Stimulated activated CD8-positive, alpha-beta memory T cell treated with anti-CD3 and anti-CD28 coated beads, Interleukin-4, amount 100 ng/mL, for 48 hours (primary cell): ENCODE measurements at regions not wholly inside any gene's neighbourhood (a gene's known extent, or its start where the extent isn't known, plus 50 kb on each side); places are given as distances from the start of the nearest gene placed in this dataset.
"Not testable (repeated sequence)": the region's sequence is repeated elsewhere in the genome, so short reads cannot be mapped to it uniquely, and the experiment has no call there.

Experiments used
- DNase-seq: peaks from one replicate; pipeline ENCODE4 v3.0.0-alpha.2; 2020

DNA sequence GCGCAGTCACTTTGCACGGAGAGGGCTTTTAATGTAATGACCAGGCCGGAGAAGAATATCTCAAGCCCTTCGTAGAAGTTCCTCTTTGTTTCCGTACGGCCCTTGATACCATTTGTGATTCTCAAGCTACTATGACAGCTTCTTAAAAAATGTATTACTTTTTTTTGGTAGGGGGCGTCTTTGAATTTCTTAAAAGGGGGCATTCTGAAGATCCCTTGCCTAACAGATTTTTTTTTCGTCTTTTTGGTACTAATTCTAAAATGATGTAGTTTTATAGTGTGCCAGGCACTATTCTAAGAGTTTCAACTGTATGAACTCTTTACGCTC, 614.0 kb downstream of the MCTP2 start:
- DNase-seq = no peak

DNA sequence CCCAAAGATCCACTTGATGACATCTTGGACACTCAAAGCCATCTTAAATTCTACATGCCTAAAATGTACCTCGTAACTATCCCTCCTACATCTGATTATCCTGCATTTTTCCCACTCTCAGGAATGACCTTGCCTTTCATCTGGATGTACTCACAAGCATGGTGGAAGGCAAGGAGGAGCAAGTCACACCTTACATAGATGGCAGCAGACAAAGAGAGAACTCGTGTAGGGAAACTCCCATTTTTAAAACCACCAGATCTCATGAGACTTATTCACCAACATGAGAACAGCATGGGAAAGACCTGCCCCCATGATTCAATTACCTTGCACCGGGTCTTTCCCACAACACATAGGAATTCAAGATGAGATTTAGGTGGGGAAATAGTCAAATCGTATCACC, 616.0 kb downstream of the MCTP2 start:
- no peak for DNase-seq

- DNase-seq = no peak
These were observed 616.7 kb downstream of the MCTP2 start for GRCh38 chr15:94848054-94848453.

DNA sequence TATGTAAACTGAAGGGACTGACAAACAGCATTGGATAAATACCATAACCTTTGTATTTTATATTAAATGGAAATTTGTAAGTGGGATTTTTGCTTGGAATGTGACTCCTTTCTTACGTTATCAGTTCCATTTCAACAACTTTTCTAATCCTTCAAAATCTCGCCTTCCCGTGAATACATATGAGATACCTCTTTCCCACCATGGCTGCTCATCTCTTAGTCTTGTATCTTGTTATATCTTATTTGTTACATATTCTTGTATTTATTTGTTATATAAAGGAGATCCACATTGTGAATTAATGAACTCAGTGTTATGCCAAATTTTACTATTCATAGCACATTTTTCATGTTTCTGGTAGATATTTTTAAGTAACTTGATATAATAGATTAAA, 623.7 kb downstream of the MCTP2 start:
- DNase-seq = no peak

GRCh38 chr15:94855409-94856266, 624.3 kb downstream of the MCTP2 start:
- no peak for DNase-seq

DNA sequence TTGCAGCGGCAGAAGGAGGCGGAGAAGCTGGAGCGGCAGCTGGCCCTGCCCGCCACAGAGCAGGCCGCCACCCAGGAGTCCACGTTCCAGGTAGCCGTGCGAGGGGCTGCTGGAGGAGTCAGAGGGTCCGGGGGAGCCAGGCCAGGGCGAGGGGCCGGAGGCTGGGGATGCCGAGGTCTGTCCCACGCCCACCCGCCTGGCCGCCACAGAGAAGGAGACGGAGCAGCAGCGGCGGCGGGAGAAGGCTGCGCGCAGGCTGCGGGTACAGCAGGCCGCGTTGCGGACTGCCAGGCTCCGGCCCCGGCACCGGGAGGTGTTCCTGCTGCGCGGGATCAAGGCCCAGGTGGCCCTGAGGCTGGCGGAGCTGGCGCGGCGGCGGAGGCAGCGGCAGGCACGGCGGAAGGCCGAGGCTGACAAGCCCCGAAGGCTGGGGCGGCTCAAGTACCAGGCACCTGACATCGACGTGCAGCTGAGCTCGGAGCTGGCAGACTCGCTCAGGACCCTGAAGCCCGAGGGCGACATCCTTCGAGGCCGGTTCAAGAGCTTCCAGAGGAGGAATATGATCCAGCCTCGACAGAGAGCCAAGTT, 625.0 kb downstream of the MCTP2 start:
- no peak for DNase-seq

DNA sequence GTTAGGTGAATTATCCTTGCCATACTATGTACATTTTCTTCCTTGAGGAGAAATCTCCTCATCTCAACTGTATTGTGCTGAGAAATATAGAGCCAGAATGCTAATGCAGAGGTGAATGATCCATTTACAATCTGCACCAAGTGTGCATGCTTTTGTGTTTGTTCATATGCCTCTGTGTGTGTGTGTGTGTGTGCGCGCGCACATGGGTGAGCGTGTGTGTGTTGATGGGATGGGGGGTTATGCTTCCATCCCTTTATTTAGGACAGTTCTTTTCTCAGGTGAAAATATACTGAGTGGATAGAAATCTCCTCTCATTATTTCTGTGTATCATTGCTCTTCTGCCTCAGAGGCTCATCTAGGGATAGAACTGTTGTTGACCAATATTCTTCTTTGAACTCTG, 626.1 kb downstream of the MCTP2 start:
- no peak for DNase-seq

- DNase-seq = no peak
These were observed 626.6 kb downstream of the MCTP2 start for GRCh38 chr15:94858011-94858410.

DNA sequence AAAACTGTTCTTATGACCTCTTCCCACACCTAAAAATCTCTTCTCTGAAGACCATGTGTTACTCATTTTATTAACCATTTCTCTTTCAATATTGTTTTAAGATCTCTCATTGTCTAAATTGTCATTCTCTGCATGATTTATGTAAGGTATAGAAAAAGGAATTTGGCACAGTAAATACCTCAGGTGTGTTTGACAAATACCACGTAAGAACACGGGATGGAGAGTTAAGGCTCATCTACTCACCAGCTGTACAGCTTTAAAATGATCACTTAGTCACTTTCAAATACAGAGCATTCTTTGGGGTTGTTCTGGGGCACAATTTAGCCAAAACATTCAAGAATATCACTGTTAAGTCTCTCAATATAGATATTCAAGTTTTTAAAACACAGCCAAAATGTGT, 627.1 kb downstream of the MCTP2 start:
- DNase-seq = no peak

- DNase-seq = no peak
These were observed 627.6 kb downstream of the MCTP2 start for GRCh38 chr15:94858920-94859319.

GRCh38 chr15:94864600-94864999, 633.2 kb downstream of the MCTP2 start:
- no peak for DNase-seq

DNA sequence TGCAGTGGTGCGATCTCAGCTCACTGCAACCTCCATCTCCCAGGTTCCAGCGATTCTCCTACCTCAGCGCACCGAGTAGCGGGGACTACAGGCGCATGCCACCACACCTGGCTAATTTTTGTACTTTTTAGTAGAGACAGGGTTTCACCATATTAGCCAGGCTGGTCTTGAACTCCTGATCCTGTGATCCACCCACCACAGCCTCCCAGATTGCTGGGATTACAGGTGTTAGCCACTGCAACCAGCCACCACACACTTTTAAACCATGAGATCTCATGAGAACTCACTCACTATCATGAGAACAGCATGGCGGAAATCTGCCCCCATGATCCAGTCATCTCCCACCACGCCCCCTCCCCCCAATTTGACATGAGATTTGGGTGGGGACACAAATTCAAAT, 636.9 kb downstream of the MCTP2 start:
- DNase-seq = not testable (repeated sequence)

GRCh38 chr15:94875550-94875949, 644.2 kb downstream of the MCTP2 start:
- DNase-seq = no peak

- no peak for DNase-seq
These were observed 646.5 kb downstream of the MCTP2 start for GRCh38 chr15:94877833-94878232.

GRCh38 chr15:94882071-94882712, 650.8 kb downstream of the MCTP2 start:
- DNase-seq = no peak

GRCh38 chr15:94887391-94887790, 656.0 kb downstream of the MCTP2 start:
- no peak for DNase-seq

GRCh38 chr15:94889153-94889552, 657.8 kb downstream of the MCTP2 start:
- DNase-seq = no peak

DNA sequence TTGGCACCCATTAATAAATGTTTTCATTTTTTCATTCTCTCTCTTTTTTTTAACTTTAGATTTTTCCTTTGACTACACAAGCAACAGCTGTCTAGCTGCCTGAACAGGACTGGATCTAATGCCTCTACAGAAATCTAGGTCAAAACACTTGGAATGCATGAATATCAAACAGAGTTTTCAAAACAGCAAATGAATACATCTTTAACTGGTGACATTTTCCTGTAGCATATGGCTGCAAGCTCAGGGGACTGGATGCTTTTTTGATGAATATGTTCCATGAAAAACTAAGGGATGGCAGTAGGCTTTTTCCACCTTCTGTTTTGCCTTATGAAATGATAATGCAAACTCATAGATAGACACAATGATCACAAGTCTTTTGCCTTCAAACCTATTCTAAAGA, 661.7 kb downstream of the MCTP2 start:
- DNase-seq = no peak

- no peak for DNase-seq
These were observed 662.7 kb downstream of the MCTP2 start for GRCh38 chr15:94894056-94894455.

DNA sequence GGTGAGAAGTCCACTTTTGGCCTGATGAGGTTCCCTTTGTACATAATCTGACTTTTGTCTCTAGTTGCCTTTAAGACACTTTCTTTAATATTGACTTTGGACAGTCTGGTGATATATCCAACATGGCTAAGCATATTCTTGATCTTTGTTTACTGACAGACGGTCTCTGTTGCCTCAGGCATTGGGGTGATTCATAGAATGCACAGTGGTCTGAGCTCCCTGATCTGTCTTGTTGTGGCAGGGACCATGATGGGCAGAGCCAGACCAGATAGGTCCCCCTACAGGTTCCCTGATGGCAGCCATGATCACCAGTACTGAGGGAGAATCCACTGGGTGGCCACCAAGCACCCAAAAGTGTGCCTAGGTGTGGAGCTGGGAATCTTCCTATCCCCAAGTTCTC, 678.1 kb downstream of the MCTP2 start:
- no peak for DNase-seq

DNA sequence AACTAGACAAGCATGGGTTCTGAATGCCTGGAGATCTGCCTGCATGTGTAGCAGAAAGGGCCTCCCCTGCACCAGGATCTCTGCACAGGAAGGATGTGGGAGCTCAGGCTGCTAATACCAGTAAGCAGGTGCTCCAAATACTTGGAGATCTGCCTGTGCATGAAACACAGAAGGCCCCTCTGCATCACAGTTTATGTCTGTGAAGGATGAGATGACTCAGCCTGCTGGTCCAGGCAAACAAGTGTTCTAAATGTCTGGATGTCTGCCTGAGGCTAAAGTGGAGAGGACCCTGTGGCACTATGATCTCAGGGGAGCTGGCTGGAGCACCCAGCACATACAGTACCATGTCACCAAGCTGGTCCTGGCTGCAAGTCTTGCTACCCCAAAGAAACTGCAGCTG, 678.8 kb downstream of the MCTP2 start:
- DNase-seq = no peak

DNA sequence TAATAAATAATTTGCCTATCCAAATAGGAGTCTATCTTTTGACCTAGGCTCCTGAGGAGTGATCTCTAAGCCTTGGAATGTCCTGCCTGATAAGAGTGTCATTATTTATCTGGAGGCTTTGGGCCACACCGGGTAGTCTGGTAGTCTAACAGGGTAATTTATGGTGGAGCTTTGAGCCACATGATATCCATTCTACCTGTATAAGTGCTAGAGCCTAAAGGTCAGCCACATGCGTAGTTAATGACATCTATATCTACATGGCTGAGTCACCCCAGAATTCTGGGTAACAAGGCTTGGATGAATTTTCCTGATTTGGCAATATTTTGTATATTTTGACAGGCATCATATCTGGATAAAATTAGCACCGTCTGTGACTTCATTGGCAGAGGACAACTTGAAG, 681.4 kb downstream of the MCTP2 start:
- no peak for DNase-seq

DNA sequence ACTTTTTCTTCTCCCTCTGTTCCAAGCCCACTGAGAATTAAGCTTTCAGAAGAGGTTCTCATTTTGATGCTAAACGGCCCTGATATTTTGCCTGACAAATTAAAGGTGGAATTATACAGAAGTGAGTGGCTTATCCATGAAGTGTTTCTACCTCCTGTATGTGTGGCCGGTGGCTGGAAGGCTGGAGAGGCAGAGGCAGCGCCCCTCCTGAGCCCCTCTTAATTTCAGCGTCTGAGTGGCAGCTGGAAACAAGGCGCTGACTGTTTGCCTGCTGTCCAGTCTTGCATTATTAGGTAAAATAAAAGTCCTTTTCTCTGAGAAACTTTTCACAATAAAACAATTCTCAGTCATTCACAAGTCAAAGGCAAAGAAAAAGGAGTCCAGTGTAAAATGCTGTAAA, 685.7 kb downstream of the MCTP2 start:
- DNase-seq = no peak

DNA sequence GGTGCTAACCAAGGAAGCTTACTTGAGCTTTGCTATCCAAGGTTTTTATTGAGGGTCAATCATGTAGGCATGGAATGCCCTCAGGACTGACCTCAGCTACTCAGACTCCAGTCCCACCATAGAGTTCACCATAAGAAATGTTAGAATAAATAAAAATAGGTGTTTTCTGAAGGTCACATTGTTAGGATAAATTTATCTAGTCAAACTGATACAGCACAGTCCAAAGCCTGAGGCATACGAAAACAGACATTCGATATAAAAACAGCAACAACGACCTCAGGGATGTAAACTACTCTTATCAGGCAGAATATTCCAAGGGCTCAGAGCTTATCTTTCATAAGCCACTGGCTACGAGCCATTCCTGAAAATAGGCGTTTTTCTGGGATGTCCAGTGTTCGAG, 690.6 kb downstream of the MCTP2 start:
- no peak for DNase-seq

DNA sequence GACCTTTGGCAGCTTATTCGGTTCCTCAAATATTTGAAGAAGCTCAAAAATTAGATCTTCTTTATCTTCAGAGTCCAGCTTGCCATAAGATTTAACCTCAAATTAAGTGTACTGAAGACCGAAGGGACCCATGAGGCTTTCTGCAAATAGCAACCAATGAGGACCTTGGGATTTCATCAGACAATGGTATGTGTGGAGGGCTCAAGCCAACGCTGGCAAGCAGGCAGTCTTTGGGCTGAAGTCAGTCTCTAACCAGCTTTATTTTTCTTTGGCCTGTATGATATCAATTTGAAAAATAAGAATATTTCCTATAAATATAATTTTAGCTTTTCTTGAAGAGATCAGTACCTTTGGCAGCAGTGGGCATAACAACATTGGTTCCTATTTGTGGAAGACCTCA, 692.7 kb downstream of the MCTP2 start:
- DNase-seq = no peak
